ENCODE measurements at regions not wholly inside any gene's neighbourhood (a gene's known extent, or its start where the extent isn't known, plus 50 kb on each side); places are given as distances from the start of the nearest gene placed in this dataset.
"Not testable (repeated sequence)": the region's sequence is repeated elsewhere in the genome, so short reads cannot be mapped to it uniquely, and the experiment has no call there.

GRCh38 chr13:58505262-58505920, 873.8 kb downstream of the PCDH17 start:
- DNase-seq: not testable (repeated sequence)

- DNase-seq: no peak
Measured at GRCh38 chr13:58528351-58528750, 896.8 kb downstream of the PCDH17 start.

GRCh38 chr13:58531614-58532013, 900.1 kb downstream of the PCDH17 start:
- no peak for DNase-seq

GRCh38 chr13:58542530-58542929, 911.0 kb downstream of the PCDH17 start:
- no peak for DNase-seq

- no peak for DNase-seq
Measured at GRCh38 chr13:58547419-58547818, 915.9 kb downstream of the PCDH17 start.

- no peak for DNase-seq
Measured at GRCh38 chr13:58566176-58566575, 934.6 kb downstream of the PCDH17 start.

GRCh38 chr13:58573743-58574142, 942.2 kb downstream of the PCDH17 start:
- no peak for DNase-seq

- DNase-seq: no peak
Measured at GRCh38 chr13:58574791-58575190, 943.2 kb downstream of the PCDH17 start.

GRCh38 chr13:58579468-58579867, 947.9 kb downstream of the PCDH17 start:
- no peak for DNase-seq

- DNase-seq: no peak
Measured at GRCh38 chr13:58583966-58584365, 952.4 kb downstream of the PCDH17 start.

GRCh38 chr13:58584610-58585009, 953.1 kb downstream of the PCDH17 start:
- DNase-seq: no peak

- DNase-seq: no peak
Measured at GRCh38 chr13:58587183-58587582, 955.6 kb downstream of the PCDH17 start.

- DNase-seq: no peak
Measured at GRCh38 chr13:58592052-58592451, 960.5 kb downstream of the PCDH17 start.

- no peak for DNase-seq
Measured at GRCh38 chr13:58592786-58593185, 961.2 kb downstream of the PCDH17 start.

- DNase-seq: no peak
Measured at GRCh38 chr13:58594747-58595600, 963.4 kb downstream of the PCDH17 start.

- DNase-seq: no peak
Measured at GRCh38 chr13:58597552-58597951, 966.0 kb downstream of the PCDH17 start.

GRCh38 chr13:58598241-58598640, 966.7 kb downstream of the PCDH17 start:
- DNase-seq: no peak

- no peak for DNase-seq
Measured at GRCh38 chr13:58611117-58611516, 979.6 kb downstream of the PCDH17 start.

- no peak for DNase-seq
Measured at GRCh38 chr13:58617880-58618665, 986.5 kb downstream of the PCDH17 start.

- DNase-seq: no peak
Measured at GRCh38 chr13:58619396-58620113, 988.0 kb downstream of the PCDH17 start.

- no peak for DNase-seq
Measured at GRCh38 chr13:58620176-58620575, 988.6 kb downstream of the PCDH17 start.

- DNase-seq: no peak
Measured at GRCh38 chr13:58625703-58626389, 994.3 kb downstream of the PCDH17 start.

Measured in NCI-H226 (cell line).